HG02759 (cell line): ENCODE measurements at regions not wholly inside any gene's neighbourhood (a gene's known extent, or its start where the extent isn't known, plus 50 kb on each side); places are given as distances from the start of the nearest gene placed in this dataset.
"Not testable (repeated sequence)": the region's sequence is repeated elsewhere in the genome, so short reads cannot be mapped to it uniquely, and the experiment has no call there.

Source experiments
- ATAC-seq: cut with Tn5 transposase; IDR thresholded peaks from one replicate; pipeline ENCODE4 v1.9.1; 2021; ENCODE audit warnings: mild to moderate bottlenecking, moderate library complexity; ENCODE audit not compliant: unreplicated experiment

DNA sequence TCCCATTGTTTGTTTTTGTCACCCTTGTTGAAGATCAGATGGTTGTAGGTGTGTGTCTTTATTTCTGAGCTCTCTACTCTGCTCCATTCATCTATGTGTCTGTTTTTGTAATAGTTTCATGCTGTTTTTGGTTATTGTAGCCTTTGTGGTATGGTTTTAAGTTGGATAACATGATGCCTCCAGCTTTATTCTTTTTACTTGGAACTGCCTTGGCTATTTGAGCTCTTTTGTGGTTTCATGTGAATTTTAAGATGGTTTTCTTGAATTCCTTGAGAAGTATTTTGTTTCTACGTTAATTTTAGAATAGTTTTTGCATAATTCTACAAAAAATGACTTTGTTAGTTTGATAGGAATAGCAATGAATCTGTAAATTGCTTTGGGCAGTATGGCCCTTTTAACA is 170.0 kb upstream of the IGFBP3 start:
- ATAC-seq: no peak

DNA sequence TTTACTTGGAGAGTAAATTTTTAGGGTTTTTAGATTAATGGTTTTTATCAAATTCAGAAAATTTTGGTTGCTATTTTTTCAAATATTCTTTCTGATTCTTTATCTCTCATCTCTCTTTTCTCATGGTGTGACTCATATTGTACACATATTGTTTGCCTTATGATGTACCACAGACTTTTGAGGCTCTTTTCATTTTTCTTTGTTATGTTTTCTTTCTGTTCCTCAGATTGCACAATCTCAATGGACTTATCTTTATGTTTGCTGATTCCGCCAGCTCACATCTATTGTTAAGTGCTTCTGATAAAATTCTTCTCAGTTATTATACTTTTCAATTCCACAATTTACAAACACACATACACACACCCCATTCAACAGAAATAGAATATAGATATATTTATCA is 168.2 kb upstream of the IGFBP3 start:
- no peak for ATAC-seq

DNA sequence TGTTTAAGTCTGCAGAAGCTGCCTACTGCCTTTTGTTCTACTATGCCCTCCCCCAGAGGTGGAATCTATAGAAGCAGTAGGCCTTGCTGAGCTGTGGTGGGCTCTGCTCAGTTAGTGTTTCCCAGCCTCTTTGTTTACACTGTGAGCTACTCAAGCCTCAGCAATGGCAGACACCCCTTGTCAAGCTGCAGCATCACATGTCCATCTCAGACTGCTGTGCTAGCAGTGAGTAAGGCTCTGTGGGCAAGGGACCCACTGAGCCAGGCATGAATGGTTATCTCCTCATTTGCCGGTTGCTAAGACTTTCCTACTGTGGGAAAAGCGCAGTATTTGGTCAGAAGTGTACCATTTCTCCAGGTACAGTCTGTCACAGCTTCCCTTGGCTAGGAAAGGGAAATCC is 167.4 kb upstream of the IGFBP3 start:
- ATAC-seq: not testable (repeated sequence)

DNA sequence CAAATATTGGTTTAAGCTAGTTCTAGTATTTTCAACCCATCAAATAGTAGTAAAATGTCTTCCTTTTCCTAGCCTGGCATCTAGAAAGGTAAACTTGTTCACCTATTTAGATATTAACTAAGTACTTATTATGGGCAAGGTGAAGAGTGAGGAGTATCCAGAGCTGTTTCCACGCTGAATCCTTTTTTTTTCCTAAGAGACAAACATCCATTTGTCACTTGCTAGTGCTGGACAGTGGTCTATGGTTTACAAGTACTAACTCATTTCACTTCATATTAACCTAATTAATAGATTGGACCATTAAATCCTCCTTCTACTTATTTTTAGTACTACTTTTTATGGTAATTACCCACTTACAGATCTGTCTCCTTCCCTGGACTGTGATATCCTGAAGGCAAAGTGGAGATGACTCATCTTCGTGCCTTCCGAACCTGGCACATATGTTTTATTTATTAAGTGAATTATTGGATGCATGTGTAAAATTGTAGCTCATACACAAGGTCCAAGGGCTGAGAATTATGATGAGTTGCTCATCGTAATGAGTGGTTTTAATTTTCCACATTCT is 159.6 kb upstream of the IGFBP3 start:
- no peak for ATAC-seq

DNA sequence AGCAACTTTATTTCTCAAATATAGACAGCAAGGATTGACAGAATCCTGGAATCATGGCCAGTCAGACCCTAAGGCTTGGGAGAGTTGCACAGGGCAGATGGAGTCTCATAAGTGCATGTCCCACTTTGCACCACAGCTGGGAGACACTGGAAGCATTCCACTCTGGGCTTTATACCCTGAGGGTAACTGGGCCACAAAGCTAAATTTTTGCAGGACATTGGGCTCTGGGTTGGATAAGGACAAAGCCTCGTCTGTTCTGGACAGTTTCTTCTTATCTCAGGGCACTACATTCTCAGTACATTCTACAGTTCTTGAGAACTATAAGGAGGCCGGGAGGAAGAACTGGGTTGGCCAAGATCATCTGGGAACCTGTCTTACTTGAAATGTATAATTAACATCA is 158.3 kb upstream of the IGFBP3 start:
- ATAC-seq: no peak

DNA sequence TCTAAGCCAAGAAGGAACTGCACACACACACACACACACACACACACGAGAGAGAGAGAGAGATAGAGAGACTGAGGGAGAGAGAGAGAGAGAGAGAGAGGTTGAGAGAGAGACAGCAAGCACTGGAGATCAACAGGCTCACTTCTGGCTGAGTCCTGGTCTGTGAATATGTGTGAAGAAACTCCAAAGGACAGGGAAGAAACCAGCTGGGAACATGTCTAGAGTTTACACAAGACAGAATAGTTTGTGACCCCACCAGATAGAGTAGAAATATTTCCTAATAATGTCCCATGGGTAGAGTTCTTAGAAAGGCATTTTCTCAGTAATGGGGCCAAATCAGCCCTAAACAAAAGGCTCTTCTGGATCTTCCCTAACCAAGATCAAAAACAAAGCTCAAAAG is 155.5 kb upstream of the IGFBP3 start:
- no peak for ATAC-seq

DNA sequence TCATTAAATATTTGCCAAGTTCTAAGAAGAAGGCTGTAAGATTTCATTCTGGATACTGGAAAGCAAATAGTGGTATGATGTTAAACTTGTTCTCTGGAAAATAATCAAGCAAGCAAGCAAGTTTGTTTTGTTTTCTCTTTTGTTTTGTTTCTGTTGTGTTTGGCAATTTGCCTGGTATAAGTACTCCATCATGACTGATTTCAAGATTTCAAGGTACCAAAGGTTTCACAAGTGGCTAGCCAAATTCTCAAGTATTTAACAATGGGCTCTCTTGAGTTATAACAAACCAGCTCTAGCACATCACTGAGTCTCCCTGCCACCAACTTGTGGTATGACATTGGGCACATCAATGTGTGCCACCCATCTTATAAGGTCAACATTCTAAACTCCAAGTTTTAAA is 151.7 kb upstream of the IGFBP3 start:
- ATAC-seq: no peak

DNA sequence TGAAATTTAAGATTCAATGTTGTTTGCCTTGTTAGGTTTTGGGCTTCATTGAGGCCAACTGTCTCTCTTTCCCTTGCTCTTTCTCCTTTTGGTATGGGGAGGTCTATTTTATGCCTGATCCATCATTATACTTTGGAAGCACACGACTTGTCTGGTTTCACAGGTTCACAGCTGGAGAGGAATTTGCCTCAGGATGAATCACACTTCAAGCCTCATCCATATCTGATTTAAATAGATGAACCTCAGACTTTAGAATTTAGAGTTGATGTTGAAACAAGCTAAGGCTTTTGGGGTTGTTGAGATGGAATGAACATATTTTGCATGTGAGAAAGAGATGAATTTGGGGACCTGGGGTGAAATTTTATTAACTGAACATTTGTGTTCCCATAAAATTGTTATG is 150.5 kb upstream of the IGFBP3 start:
- no peak for ATAC-seq

DNA sequence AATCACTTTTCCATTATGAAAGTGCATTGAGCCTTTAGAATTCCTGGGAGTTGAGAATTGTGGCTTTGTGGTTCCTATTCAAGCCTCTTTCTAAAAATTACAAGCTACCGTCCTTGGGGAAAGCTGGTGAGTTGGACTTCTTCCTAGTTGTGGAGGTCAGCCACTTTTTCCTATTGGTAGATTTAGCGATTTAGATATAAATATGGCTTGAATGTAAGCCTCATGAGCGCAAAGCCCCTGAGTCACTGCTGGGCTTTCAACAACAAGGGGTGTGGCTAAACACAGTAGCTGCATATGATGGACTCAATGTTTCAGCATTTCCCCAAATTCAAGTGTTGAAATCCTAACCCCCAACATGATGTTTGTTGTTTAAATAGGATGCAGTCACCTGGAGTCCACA is 150.0 kb upstream of the IGFBP3 start:
- no peak for ATAC-seq

DNA sequence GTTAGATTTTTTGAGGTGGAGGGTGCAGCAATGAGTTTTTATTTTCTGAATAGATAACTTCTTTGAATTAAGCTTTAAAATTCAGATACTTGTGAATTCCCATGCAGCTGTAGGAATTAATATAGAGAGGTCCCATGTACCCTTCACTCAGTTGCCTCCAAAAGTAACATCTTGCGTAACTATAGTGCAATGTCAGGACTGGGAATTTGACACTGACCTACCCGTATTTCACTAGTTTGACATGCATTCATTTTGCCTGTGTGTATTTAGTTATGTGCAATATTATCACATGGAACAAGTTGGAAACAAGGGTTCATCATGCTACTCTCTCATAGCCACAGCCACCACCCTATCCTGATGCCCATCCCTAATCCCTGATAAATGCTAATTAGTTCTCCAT is 147.1 kb upstream of the IGFBP3 start:
- no peak for ATAC-seq

DNA sequence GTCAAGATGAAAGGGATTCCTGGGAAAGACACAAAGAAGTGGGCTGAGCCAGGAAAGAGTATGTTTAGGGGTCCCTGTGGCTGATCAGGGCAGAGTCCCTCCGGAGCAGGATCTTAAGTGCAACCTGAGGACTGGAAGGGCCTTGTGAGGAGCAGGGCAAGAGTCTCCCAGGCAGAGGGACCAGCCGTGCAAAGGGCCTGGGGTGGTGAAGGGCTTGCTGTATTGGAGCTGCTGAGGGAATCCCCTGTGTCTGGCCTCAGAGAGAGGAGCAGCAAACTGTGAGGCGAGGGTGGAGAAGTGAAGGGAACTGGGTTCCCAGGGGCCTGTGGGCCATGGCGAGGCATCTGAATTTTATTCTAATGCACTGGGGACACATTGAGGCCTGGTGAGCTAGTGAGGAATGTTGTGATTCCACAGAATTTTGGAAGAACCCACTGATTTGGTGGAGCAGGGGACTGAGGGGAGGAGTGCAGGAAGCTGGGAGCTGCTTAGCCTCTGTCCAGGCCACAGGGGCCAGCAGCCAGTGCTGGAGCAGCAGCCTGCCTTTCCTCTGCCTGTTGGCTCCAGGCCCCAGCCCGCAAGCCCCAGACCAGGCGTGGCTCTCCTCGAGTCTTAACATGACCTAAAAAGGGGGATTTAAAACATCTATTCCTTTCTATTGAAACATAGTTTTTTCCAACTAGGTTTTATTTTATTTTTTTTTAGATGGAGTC is 138.4 kb upstream of the IGFBP3 start:
- no peak for ATAC-seq

DNA sequence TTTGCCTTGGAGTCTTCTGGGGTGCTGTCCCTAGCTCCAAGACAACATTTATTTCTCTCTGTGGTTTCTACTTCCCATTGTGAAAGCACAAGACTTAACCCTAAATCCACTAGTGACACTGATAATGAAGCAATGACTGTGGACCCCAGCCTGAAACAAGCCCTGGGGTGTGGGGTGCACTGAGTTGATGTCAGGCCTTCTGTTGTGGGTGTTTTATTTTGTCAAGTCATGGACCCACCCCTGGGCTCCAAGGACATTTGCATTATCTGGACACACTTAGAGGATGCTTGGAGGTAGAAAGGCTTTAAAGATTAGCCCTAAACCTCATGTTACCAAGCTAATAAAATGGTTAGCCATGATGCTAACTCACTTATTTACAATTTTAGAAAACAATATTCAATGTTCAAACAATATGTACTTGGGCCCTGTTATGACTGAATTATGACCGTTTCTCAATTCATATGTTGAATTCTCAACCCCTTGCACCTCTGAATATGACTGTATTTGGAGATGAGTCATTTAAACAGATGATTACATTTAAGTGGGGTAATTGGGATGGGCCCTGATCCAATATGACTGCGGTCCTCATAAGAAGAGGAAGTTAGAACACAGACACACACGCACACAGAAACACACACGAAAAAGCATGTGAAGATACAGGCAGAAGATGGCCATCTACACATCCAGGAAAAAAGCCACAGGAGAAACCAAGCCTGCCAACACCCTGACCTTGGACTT is 137.2 kb upstream of the IGFBP3 start:
- no peak for ATAC-seq

DNA sequence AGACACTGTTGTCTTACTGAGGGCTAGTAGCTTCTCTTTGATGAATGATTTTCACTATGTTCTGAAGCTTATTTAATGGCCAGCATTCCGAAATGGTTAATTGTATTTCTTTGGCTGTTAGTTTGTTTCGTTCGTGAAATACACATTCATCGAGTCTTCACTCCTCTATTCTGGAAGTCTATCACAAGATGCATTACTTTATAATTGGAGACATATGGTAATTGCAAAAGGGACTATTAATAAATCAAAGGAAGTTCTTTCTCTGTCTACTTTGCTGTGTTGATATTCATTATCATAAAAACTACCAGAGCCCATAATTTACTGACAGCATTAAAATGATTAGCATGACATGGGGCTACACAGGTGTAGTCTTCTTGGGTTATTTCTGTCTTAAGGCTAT is 133.8 kb upstream of the IGFBP3 start:
- ATAC-seq: no peak

DNA sequence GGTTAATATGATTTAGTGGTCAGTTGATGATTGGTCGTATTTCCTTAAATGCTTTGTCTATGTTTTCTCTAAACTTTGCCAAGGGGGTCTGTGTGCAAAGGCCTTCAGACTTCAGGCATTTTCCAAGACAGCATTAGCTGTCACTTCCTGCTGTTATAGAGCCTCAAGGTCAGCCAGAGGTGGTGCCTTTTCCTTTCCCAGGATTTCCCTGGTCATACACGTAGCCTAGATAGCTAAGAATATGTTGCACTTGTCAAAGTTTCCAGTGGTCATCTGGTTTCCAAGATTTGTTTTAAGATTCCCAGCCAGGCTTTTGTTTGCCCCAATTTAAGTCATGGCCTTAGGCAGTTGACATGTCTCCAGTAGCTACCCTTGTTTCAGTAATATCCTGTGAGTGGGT is 133.2 kb upstream of the IGFBP3 start:
- ATAC-seq: no peak

DNA sequence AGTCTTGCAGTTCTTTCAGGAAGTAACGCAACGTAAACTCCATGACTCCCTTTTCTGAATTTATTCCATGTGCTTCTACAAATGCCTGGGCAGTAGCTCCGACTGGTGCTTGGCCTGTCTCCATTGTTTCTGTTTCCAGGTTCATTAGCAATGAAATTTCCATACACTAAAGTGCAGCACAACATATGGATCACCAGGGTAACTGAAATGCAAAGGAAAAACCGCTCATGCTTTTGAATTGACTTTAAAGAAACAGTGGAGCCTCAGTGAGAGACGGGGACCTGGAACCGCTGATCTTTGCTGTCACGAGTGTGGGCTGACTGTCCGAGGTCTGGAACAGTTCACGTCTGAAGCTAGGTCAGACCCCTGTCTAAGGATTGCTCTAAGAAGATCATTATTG is 126.5 kb upstream of the IGFBP3 start:
- ATAC-seq: no peak

DNA sequence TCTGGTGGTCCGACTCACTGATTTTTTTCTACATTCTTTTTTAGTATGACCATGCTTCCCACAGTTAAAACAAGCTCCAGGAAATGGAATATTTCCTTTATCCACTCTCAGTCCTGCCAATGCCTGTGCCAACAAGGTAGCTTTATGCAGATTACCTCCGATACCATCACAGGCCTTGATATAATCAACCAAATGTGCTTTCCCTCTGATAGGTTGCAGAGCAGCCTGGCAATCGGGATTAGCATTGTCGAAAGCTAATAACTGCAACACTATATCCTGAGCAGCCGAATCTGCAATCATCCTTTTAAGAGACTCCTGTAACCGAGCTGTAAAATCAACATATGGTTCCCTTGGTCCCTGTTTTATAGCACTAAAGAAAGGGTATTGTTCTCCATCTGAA is 122.3 kb upstream of the IGFBP3 start:
- not testable (repeated sequence) for ATAC-seq

DNA sequence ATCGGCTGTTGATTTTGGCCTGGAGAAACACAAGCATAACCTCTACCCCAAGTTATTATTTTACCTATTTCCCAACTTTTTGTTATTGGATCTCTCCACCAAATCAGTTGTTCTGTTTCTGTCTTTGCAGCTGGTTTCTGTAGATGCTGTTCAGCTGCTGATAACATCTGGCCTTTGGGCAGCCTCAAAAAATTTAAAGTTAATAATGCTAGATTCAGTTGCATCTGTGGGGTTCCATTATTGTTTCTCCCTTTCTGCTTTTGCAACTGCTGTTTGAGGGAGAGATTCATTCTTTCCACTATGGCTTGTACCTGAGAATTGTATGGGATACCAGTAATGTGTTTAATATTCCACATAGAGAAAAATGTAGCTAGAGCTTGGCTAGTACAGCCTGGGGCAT is 118.7 kb upstream of the IGFBP3 start:
- ATAC-seq: not testable (repeated sequence)

DNA sequence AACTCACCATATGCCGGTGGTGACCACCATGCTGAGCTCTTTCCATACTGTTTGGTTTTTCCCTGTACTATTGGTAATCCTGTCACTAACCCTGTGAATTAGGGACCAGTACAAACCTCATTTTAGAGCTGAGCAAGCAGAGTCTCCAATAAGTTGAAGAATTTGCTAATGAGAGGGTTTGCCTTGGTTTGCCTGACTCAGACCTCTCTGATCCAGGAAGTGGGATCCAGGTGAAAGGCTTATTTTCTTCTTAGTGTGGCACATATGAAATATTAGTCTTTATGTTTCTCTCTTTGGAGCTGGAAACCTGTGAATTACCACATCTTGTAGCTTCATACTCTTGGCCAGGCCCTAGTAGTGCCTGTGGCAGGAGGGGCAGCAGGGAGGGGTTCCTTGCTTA is 114.1 kb upstream of the IGFBP3 start:
- no peak for ATAC-seq

DNA sequence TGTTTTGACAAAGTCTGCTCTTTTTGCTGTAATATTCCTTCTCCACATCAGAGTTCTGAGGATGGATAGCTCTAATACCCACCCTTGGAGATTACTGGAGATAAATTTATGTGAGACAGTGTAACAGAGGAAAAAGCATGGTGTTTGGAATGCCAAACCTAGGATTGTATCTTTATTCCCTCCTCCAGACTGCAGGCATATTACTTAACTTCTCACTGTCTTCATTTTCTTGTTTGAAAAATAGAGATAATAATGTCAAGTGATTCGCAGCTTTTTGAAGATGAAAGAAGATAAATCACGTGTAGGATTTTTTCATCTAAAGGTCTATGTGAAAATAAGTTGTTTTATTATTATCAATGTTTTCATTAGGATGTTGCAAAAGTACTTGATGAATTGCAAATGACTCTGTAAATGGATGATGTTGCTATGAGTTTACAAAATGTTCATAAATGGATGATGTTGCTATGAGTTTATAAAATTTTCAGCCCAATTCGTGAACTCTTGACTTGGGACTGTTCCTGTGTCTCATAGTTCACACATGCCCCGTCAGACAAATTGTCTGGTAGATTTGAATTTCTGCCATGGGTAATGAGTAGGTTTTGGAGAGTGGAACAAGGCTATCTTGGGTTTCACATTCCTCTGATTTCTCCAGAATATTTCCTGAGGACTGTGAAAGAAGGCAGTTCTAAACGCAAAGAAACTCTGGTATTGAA is 113.1 kb upstream of the IGFBP3 start:
- no peak for ATAC-seq

DNA sequence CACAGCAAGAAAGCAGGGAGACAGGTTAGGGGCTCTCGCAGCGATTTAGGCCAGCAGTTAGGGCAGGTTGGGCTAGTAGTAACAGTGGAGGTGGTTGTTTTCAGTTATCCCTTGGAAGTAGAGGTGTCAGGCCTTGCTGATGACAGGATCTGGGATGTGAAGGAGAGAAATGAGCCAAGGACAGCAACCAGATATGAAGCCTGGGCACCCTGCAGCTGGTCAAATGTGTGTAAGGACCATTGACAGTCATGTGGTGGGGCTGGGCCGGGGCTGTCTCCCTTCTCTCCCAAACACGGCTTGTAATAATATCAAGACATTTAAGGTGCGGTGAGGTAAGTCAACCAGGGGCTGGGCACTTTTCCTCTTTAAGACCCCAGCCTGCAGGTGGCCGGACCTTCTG is 112.5 kb upstream of the IGFBP3 start:
- no peak for ATAC-seq

DNA sequence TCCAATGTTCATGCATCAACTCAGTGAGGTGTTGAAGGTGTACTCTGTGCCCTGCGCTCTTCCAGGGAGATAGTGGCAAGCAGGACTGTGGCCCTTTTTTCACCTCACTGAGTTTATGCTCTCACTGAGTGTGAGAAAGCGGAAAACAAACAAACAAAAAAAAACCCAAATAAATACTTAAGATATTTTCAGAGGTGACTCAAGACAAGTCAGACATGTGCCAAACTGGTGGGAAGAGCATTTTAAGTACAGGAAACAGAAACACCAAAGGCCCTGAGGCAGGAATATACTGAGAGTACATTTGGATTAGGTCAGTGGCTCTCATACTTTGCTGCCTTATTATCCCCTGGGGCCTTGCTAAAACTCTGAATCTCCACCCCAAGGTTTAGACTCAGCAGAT is 111.9 kb upstream of the IGFBP3 start:
- no peak for ATAC-seq

DNA sequence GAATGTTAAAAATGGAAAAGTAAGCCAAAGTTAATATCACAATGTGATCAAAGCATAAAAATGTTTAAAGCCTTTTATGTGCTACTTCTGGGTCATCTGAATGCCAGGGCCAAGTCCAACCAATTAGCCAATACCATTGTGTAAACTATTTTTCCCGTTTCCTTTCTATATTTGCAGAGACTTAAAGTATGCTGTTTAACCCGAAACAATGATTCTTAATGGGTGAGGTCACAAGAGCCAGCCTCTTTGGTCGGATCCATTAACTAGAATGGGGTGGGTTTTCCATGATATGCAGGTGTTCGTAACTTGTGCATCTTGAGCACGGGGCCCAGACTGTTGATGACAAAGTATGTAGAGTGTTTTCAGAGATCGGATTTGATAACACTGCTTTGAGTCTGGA is 111.3 kb upstream of the IGFBP3 start:
- ATAC-seq: no peak
